ENCODE measurements at regions not wholly inside any gene's neighbourhood (a gene's known extent, or its start where the extent isn't known, plus 50 kb on each side); places are given as distances from the start of the nearest gene placed in this dataset.
"Not testable (repeated sequence)": the region's sequence is repeated elsewhere in the genome, so short reads cannot be mapped to it uniquely, and the experiment has no call there.

- Mint-ChIP-seq H3K9me3 (ENCODE audit: low read depth) (no peaks in the 10 kb centered on the region), H3K4me1 (no peaks in the 10 kb centered on the region), H3K27ac (no peak overlapping the region), H3K4me3 (no peak overlapping the region), H3K36me3 (no peaks in the 10 kb centered on the region), H3K27me3 (no peaks in the 10 kb centered on the region)
- CTCF ChIA-PET = no interaction called here
- no peak for DNase-seq
- no peak for ATAC-seq
Measured at GRCh38 chr1:74963120-74963519, 171.1 kb upstream of the LHX8 start.

GRCh38 chr1:74964508-74965102 lies 169.6 kb upstream of the LHX8 start:
- Mint-ChIP-seq H3K4me3 (no peak overlapping the region), H3K36me3 (no peaks in the 10 kb centered on the region)
- ATAC-seq = no peak

GRCh38 chr1:74969566-74970135 lies 164.5 kb upstream of the LHX8 start:
- Mint-ChIP-seq H3K4me1 (no peaks in the 10 kb centered on the region), H3K36me3 (no peaks in the 10 kb centered on the region), H3K27me3 (no peaks in the 10 kb centered on the region), H3K9me3 (ENCODE audit: low read depth) (no peaks in the 10 kb centered on the region), H3K27ac (no peak overlapping the region), H3K4me3 (no peak overlapping the region)
- ATAC-seq (no peak), DNase-seq (no peak)
- CTCF ChIA-PET = no interaction called here

More at GRCh38 chr1:74964508-74965102, 169.6 kb upstream of the LHX8 start:
- DNase-seq = no peak
- Mint-ChIP-seq H3K27me3 (no peaks in the 10 kb centered on the region), H3K9me3 (ENCODE audit: low read depth) (no peaks in the 10 kb centered on the region), H3K27ac (no peak overlapping the region), H3K4me1 (no peaks in the 10 kb centered on the region)
- CTCF ChIA-PET = no interaction called here

- H3K4me1 Mint-ChIP-seq = no peaks in the 10 kb centered on the region
- H3K27me3 Mint-ChIP-seq = no peaks in the 10 kb centered on the region
- ATAC-seq = no peak
- no peak overlapping the region for H3K4me3 Mint-ChIP-seq
- CTCF ChIA-PET = no interaction called here
- no peak overlapping the region for H3K27ac Mint-ChIP-seq
- no peaks in the 10 kb centered on the region for H3K36me3 Mint-ChIP-seq
- DNase-seq = no peak
- no peaks in the 10 kb centered on the region for H3K9me3 Mint-ChIP-seq (ENCODE audit: low read depth)
Measured at GRCh38 chr1:74971982-74972381, 162.2 kb upstream of the LHX8 start.

- H3K27me3 Mint-ChIP-seq = no peaks in the 10 kb centered on the region
- H3K36me3 Mint-ChIP-seq = no peaks in the 10 kb centered on the region
- no peaks in the 10 kb centered on the region for H3K4me1 Mint-ChIP-seq
- no peak overlapping the region for H3K4me3 Mint-ChIP-seq
- DNase-seq (no peak), ATAC-seq (no peak)
- CTCF ChIA-PET = no interaction called here
- no peaks in the 10 kb centered on the region for H3K9me3 Mint-ChIP-seq (ENCODE audit: low read depth)
- H3K27ac Mint-ChIP-seq = no peak overlapping the region
Measured at GRCh38 chr1:74976491-74976890, 157.7 kb upstream of the LHX8 start.

GRCh38 chr1:74992448-74992847 lies 141.7 kb upstream of the LHX8 start:
- H3K27me3 Mint-ChIP-seq; CTCF ChIA-PET; ATAC-seq; H3K4me3 Mint-ChIP-seq; H3K4me1 Mint-ChIP-seq; H3K9me3 Mint-ChIP-seq (ENCODE audit: low read depth); DNase-seq; H3K27ac Mint-ChIP-seq; H3K36me3 Mint-ChIP-seq: not testable (repeated sequence)

- no peaks in the 10 kb centered on the region for H3K27me3 Mint-ChIP-seq
- no peaks in the 10 kb centered on the region for H3K36me3 Mint-ChIP-seq
- no peaks in the 10 kb centered on the region for H3K9me3 Mint-ChIP-seq (ENCODE audit: low read depth)
- H3K4me1 Mint-ChIP-seq = no peaks in the 10 kb centered on the region
- CTCF ChIA-PET = no interaction called here
- H3K4me3 Mint-ChIP-seq = no peak overlapping the region
- H3K27ac Mint-ChIP-seq = no peak overlapping the region
- DNase-seq (no peak), ATAC-seq (no peak)
Measured at GRCh38 chr1:74995821-74996220, 138.4 kb upstream of the LHX8 start.

GRCh38 chr1:75010547-75010946 lies 123.6 kb upstream of the LHX8 start:
- DNase-seq (no peak), ATAC-seq (no peak)
- CTCF ChIA-PET = no interaction called here
- Mint-ChIP-seq H3K36me3 (no peaks in the 10 kb centered on the region), H3K4me3 (no peak overlapping the region), H3K4me1 (no peaks in the 10 kb centered on the region), H3K9me3 (ENCODE audit: low read depth) (no peaks in the 10 kb centered on the region), H3K27me3 (no peaks in the 10 kb centered on the region), H3K27ac (no peak overlapping the region)

GRCh38 chr1:75014250-75014649 lies 119.9 kb upstream of the LHX8 start:
- Mint-ChIP-seq H3K4me3 (no peak overlapping the region), H3K9me3 (ENCODE audit: low read depth) (peaks cover 4% of the 10 kb centered on the region), H3K27me3 (no peaks in the 10 kb centered on the region), H3K36me3 (no peaks in the 10 kb centered on the region), H3K27ac (no peak overlapping the region), H3K4me1 (no peaks in the 10 kb centered on the region)
- DNase-seq (no peak), ATAC-seq (no peak)
- CTCF ChIA-PET = no interaction called here

- H3K4me1 Mint-ChIP-seq = no peaks in the 10 kb centered on the region
- H3K4me3 Mint-ChIP-seq = no peak overlapping the region
- H3K27me3 Mint-ChIP-seq = no peaks in the 10 kb centered on the region
- DNase-seq (no peak), ATAC-seq (no peak)
- H3K9me3 Mint-ChIP-seq (ENCODE audit: low read depth) = no peaks in the 10 kb centered on the region
- no peaks in the 10 kb centered on the region for H3K36me3 Mint-ChIP-seq
- CTCF ChIA-PET = no interaction called here
- H3K27ac Mint-ChIP-seq = no peak overlapping the region
Measured at GRCh38 chr1:75023005-75023404, 111.2 kb upstream of the LHX8 start.

GRCh38 chr1:75034376-75034775 lies 99.8 kb upstream of the LHX8 start:
- Mint-ChIP-seq H3K4me3 (no peak overlapping the region), H3K4me1 (no peaks in the 10 kb centered on the region), H3K9me3 (ENCODE audit: low read depth) (peaks cover 10% of the 10 kb centered on the region), H3K36me3 (no peaks in the 10 kb centered on the region), H3K27ac (no peak overlapping the region), H3K27me3 (no peaks in the 10 kb centered on the region)
- DNase-seq (no peak), ATAC-seq (no peak)
- CTCF ChIA-PET = no interaction called here

- CTCF ChIA-PET = no interaction called here
- Mint-ChIP-seq H3K27me3 (no peaks in the 10 kb centered on the region), H3K27ac (no peak overlapping the region), H3K36me3 (no peaks in the 10 kb centered on the region), H3K4me3 (no peak overlapping the region), H3K9me3 (ENCODE audit: low read depth) (peaks cover 12% of the 10 kb centered on the region), H3K4me1 (no peaks in the 10 kb centered on the region)
- no peak for DNase-seq
- no peak for ATAC-seq
Measured at GRCh38 chr1:75035536-75035935, 98.7 kb upstream of the LHX8 start.

- no peak overlapping the region for H3K4me3 Mint-ChIP-seq
- no peaks in the 10 kb centered on the region for H3K36me3 Mint-ChIP-seq
- ATAC-seq (no peak), DNase-seq (no peak)
- H3K27me3 Mint-ChIP-seq = no peaks in the 10 kb centered on the region
- peaks cover 5% of the 10 kb centered on the region for H3K9me3 Mint-ChIP-seq (ENCODE audit: low read depth)
- no peaks in the 10 kb centered on the region for H3K4me1 Mint-ChIP-seq
- H3K27ac Mint-ChIP-seq = no peak overlapping the region
- CTCF ChIA-PET = no interaction called here
Measured at GRCh38 chr1:75053207-75053606, 81.0 kb upstream of the LHX8 start.

GRCh38 chr1:75058424-75058823 lies 75.8 kb upstream of the LHX8 start:
- no peaks in the 10 kb centered on the region for H3K36me3 Mint-ChIP-seq
- no peak overlapping the region for H3K4me3 Mint-ChIP-seq
- CTCF ChIA-PET = no interaction called here
- DNase-seq (no peak), ATAC-seq (no peak)
- peaks cover 6% of the 10 kb centered on the region for H3K9me3 Mint-ChIP-seq (ENCODE audit: low read depth)
- no peak overlapping the region for H3K27ac Mint-ChIP-seq
- no peaks in the 10 kb centered on the region for H3K4me1 Mint-ChIP-seq
- no peaks in the 10 kb centered on the region for H3K27me3 Mint-ChIP-seq

GRCh38 chr1:75062111-75062510 lies 72.1 kb upstream of the LHX8 start:
- Mint-ChIP-seq H3K36me3 (no peaks in the 10 kb centered on the region), H3K9me3 (ENCODE audit: low read depth) (peaks cover 8% of the 10 kb centered on the region), H3K4me1 (no peaks in the 10 kb centered on the region), H3K4me3 (no peak overlapping the region), H3K27ac (no peak overlapping the region), H3K27me3 (no peaks in the 10 kb centered on the region)
- ATAC-seq (no peak), DNase-seq (no peak)
- CTCF ChIA-PET = no interaction called here

Data from activated CD8-positive, alpha-beta memory T cell treated with anti-CD3 and anti-CD28 coated beads, Interleukin-2, amount 10 ng/mL, durations not matched to agents 7 days and 5 days (primary cell).